K562 (cell line): ENCODE measurements at regions not wholly inside any gene's neighbourhood (a gene's known extent, or its start where the extent isn't known, plus 50 kb on each side); places are given as distances from the start of the nearest gene placed in this dataset.

Source experiments
- ATAC-seq: fragments of 200-7000 bp; cut with Tn5 transposase; 3 replicates; pipeline ENCODE4 v1.9.1; 2020; ENCODE audit warnings: moderate library complexity
- BruUV-seq: library from RNA; stranded (reverse); fragments of 400-500 nt; replicated peaks from 2 replicates; lab custom pipeline; 2021; lab: Mats Ljungman, UMichigan
- CTCF ChIA-PET: fragments of 300-600 bp; formaldehyde crosslinking; extraction: SDS; loops from one replicate; lab custom pipeline; 2021; ENCODE audit warnings: low intra/inter-chr PET ratio; lab: Yijun Ruan, JAX
- POLR2A ChIA-PET: fragments of 300-600, 350-650 bp; sonication (Branson Sonifier 250); formaldehyde crosslinking; extraction: SDS; loops from one replicate; lab custom pipeline; 2021; ENCODE audit warnings: antibody characterized with exemption, inconsistent platforms; lab: Yijun Ruan, JAX
- DNase-seq, 4 experiments: peaks; one replicate each; pipeline versions ENCODE4 v3.0.0 to v3.0.0-alpha.2; 2011 to 2018; ENCODE audit warnings: low spot score in 3 of 4, mixed read lengths in 3 of 4; ENCODE audit errors: extremely low read depth in 1 of 4
- FAIRE-seq: peaks from 2 replicates; lab custom pipeline; 2011; peaks lifted over from hg19 to GRCh38; lab: Jason Lieb, UNC
- H2AFZ ChIP-seq: 2 replicates; pipeline ENCODE4 v1.6.0; 2011; ENCODE audit warnings: low read depth, low read length, control low read depth, inconsistent platforms
- H3K27ac ChIP-seq: fragments of 200-600 bp; 3 replicates; pipeline ENCODE4 v1.8.0; 2011; ENCODE audit warnings: low read depth, mild to moderate bottlenecking, control low read depth, inconsistent platforms, low read length, moderate library complexity, mixed read lengths; ENCODE audit errors: extremely low read depth
- H3K27me3 ChIP-seq, 2 experiments: fragments of 300-600 bp in 1 of 2; 2 replicates in 1 of 2; 3 replicates in 1 of 2; pipeline versions ENCODE4 v1.6.0 to v1.8.0; 2011; ENCODE audit warnings: inconsistent platforms in 2 of 2, low read length in 2 of 2, mild to moderate bottlenecking in 1 of 2, mixed read lengths in 1 of 2, moderate library complexity in 1 of 2; ENCODE audit not compliant: control insufficient read depth in 2 of 2, insufficient read depth in 2 of 2
- H3K36me3 ChIP-seq: fragments of 300-600 bp; 3 replicates; pipeline ENCODE4 v1.8.0; 2011; ENCODE audit warnings: mild to moderate bottlenecking, low read length, inconsistent platforms; ENCODE audit not compliant: control insufficient read depth, insufficient read depth
- H3K4me1 ChIP-seq, 2 experiments: fragments of 200-600 bp in 1 of 2; replicated peaks in 1 of 2; 2 replicates in 1 of 2; 3 replicates in 1 of 2; pipeline versions ENCODE4 v1.5.1 to v1.8.0; 2011; ENCODE audit warnings: inconsistent platforms in 2 of 2, low read length in 2 of 2, mild to moderate bottlenecking in 1 of 2, mixed read lengths in 1 of 2, moderate library complexity in 1 of 2; ENCODE audit not compliant: control insufficient read depth in 2 of 2, insufficient read depth in 2 of 2
- H3K4me2 ChIP-seq: 2 replicates; pipeline ENCODE4 v1.6.1; 2011; ENCODE audit warnings: low read length, control low read depth, inconsistent platforms, mixed read lengths; ENCODE audit not compliant: insufficient read depth
- H3K4me3 ChIP-seq: fragments of 200-600 bp; sonication (generic), shearing (Covaris generic); 2 replicates; pipeline ENCODE4 v1.5.1; 2016; ENCODE audit warnings: control low read depth, inconsistent platforms
- H3K79me2 ChIP-seq: fragments of 200-600 bp; 3 replicates; pipeline ENCODE4 v1.8.0; 2011; ENCODE audit warnings: low read length, inconsistent platforms; ENCODE audit not compliant: control insufficient read depth, insufficient read depth
- H3K9ac ChIP-seq, 2 experiments: 2 replicates each; pipeline versions ENCODE4 v1.6.0 to v1.6.1; 2011; ENCODE audit warnings: low read depth in 2 of 2, low read length in 2 of 2, control low read depth in 1 of 2, inconsistent platforms in 1 of 2, mild to moderate bottlenecking in 1 of 2, mixed read lengths in 1 of 2; ENCODE audit not compliant: insufficient read depth in 1 of 2
- H3K9me1 ChIP-seq: one replicate; pipeline ENCODE4 v1.6.0; 2011; ENCODE audit warnings: inconsistent platforms, mild to moderate bottlenecking, low read length, moderate library complexity; ENCODE audit not compliant: control insufficient read depth, insufficient read depth
- H3K9me3 ChIP-seq: replicated peaks from 2 replicates; pipeline ENCODE4 v1.5.1; 2011; ENCODE audit warnings: low read depth, low read length, inconsistent platforms; ENCODE audit not compliant: control insufficient read depth, insufficient read depth
- H4K20me1 ChIP-seq: replicated peaks from 2 replicates; pipeline ENCODE4 v1.6.1; 2011; ENCODE audit warnings: low read length, inconsistent platforms, mixed read lengths; ENCODE audit not compliant: control insufficient read depth, insufficient read depth
- KLF16 ChIP-seq: IDR thresholded peaks from 2 replicates; pipeline ENCODE4 v1.6.1; 2016; ENCODE audit warnings: antibody characterized with exemption
- NONO ChIP-seq, 2 experiments: fragments of 200-400 bp in 1 of 2; fragments of 450-650 bp in 1 of 2; formaldehyde crosslinking in 1 of 2; IDR thresholded peaks; 2 replicates each; pipeline ENCODE4 v1.6.1; 2017; ENCODE audit warnings: low read depth in 2 of 2, mild to moderate bottlenecking in 2 of 2, moderate library complexity in 2 of 2, low read length in 1 of 2
- RAD51 ChIP-seq: fragments of 450-650 bp; IDR thresholded peaks from 2 replicates; pipeline ENCODE4 v1.7.1; 2016; ENCODE audit warnings: low read depth, mild to moderate bottlenecking, borderline replicate concordance
- RFX7 ChIP-seq: fragments of 250-450 bp; sonication (Bioruptor Pico); IDR thresholded peaks from 2 replicates; pipeline ENCODE4 v1.5.1; 2021; ENCODE audit warnings: mild to moderate bottlenecking
- TAF7 ChIP-seq: fragments of 450-650 bp; IDR thresholded peaks from 2 replicates; pipeline ENCODE4 v1.6.1; 2016; ENCODE audit warnings: missing genetic modification characterization, missing compliant biosample characterization
- TEAD2 ChIP-seq: fragments of 450-650 bp; IDR thresholded peaks from 2 replicates; pipeline ENCODE4 v1.6.1; 2016; ENCODE audit warnings: missing genetic modification characterization, control low read depth, missing compliant biosample characterization
- WGBS: fragments of 100-300 bp; shearing (Covaris generic); methylation state at CpG from one replicate; pipeline ENCODE4 v1.1.6; 2016; ENCODE audit warnings: low coverage, mixed read lengths; ENCODE audit not compliant: insufficient coverage; ENCODE audit errors: missing lambda C conversion rate; 5-methylcytosine and 5-hydroxymethylcytosine counted together
- in situ Hi-C: fragments of 300-500 bp; cut with MboI; formaldehyde crosslinking; loops from 4 replicates; pipeline ENCODE4 v1.15.0; 2018; ENCODE audit warnings: inconsistent platforms, mixed read lengths
- intact Hi-C: fragments of 100-400 bp; cut with micrococcal nuclease; formaldehyde crosslinking; loops from 2 replicates; pipeline ENCODE4 v1.14.2; 2022
- TF ChIP-seq, protein P1 (sequence below): sonication (generic); formaldehyde crosslinking; IDR thresholded peaks from 2 replicates; pipeline ENCODE4 v1.4.0; 2020; ENCODE audit warnings: mild to moderate bottlenecking, missing genetic modification reagents

DNA sequence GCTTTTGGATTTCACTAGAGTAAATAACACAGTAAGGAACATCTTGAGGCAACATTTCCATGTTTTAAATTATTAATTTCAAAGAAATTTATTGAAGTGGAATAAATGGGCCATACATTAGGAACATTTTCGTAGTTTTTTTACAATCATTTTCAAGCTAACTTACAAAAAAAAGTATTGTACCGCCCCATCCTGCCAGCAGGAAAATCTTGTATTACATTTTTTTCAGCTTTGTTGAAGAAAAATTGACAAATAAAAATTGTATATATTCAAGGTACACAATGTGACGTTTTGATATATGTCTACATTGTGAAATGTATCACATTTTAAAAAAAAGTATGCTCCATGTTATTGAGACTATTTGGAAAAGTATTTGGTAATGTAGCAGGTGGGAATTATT, 1001.9 kb upstream of the NR2F2 start:
- Histone ChIP-seq H3K9ac (no peak overlapping the region), H3K79me2 (no peaks in the 10 kb centered on the region), H2AFZ (no peak overlapping the region), H3K9me1 (no peaks in the 10 kb centered on the region), H3K9me3 (no peaks in the 10 kb centered on the region), H3K4me2 (no peak overlapping the region), H4K20me1 (no peaks in the 10 kb centered on the region), H3K4me3 (no peak overlapping the region), H3K27me3 (peaks cover 15 to 16% of the 10 kb centered on the region in 2 experiments), H3K27ac (no peak overlapping the region), H3K4me1 (peaks cover 0 to 6% of the 10 kb centered on the region in 2 experiments; a peak in 1 of 5 replicates), H3K36me3 (no peaks in the 10 kb centered on the region)
- BruUV-seq: no TSS peak
- DNase-seq: no peak
- no peak for FAIRE-seq
- WGBS: 0% methylated on average over 3 of the region's 3 CpGs
- TF ChIP-seq NONO (IDR thresholded peaks at IDR 0.05; ENCODE audit: low read depth in 2 of 2, low read length in 1 of 2): no peak
- TF ChIP-seq RFX7: no peak
- no peak for ATAC-seq
- ChIA-PET POLR2A (no interaction called here), CTCF (no interaction called here)
- in situ Hi-C loops: no loop called here
- intact Hi-C loops: no loop called here

DNA sequence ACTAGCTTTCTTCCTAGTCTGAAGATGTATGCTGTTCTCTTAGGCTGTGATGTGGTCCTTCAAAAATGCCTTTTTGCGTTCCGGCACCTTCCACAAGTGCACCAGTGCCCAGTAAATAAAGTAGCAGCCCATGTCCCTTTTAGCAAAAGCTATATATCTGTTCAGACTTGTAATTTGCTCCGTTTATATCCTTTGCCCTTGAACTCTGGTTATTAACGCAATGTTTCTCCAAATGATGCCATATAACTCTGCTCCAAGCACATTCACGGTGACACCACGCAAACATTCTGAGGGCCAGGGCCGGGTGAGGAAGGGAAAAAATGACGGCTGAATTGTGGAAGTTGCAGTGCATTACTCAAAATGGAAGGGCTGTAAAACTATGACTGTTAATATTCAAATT, 1001.1 kb upstream of the NR2F2 start:
- Histone ChIP-seq H3K27me3 (peaks cover 13% of the 10 kb centered on the region in 2 experiments), H3K9me3 (no peaks in the 10 kb centered on the region), H2AFZ (no peak overlapping the region), H3K4me2 (no peak overlapping the region), H3K27ac (no peak overlapping the region), H3K4me1 (peaks cover 0 to 6% of the 10 kb centered on the region in 2 experiments; a peak in 1 of 5 replicates), H3K4me3 (no peak overlapping the region), H3K79me2 (no peaks in the 10 kb centered on the region), H4K20me1 (no peaks in the 10 kb centered on the region), H3K36me3 (no peaks in the 10 kb centered on the region), H3K9ac (no peak overlapping the region), H3K9me1 (no peaks in the 10 kb centered on the region)
- TF ChIP-seq KLF16: no peak
- no peak for TF ChIP-seq TEAD2 (tag)
- TF ChIP-seq RAD51: no peak
- no peak for TF ChIP-seq TAF7 (tag)
- TF ChIP-seq, protein P1, sequence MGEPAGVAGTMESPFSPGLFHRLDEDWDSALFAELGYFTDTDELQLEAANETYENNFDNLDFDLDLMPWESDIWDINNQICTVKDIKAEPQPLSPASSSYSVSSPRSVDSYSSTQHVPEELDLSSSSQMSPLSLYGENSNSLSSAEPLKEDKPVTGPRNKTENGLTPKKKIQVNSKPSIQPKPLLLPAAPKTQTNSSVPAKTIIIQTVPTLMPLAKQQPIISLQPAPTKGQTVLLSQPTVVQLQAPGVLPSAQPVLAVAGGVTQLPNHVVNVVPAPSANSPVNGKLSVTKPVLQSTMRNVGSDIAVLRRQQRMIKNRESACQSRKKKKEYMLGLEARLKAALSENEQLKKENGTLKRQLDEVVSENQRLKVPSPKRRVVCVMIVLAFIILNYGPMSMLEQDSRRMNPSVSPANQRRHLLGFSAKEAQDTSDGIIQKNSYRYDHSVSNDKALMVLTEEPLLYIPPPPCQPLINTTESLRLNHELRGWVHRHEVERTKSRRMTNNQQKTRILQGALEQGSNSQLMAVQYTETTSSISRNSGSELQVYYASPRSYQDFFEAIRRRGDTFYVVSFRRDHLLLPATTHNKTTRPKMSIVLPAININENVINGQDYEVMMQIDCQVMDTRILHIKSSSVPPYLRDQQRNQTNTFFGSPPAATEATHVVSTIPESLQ (CRISPR knock-in tag): no peak
- 0% methylated on average over 8 of the region's 8 CpGs for WGBS
- ATAC-seq (no peak), DNase-seq (no peak), FAIRE-seq (no peak)
- intact Hi-C loops: no loop called here
- in situ Hi-C loops: no loop called here
- POLR2A ChIA-PET: no interaction called here
- CTCF ChIA-PET: no interaction called here
- no TSS peak for BruUV-seq
